GM18909 (cell line): ENCODE measurements at regions not wholly inside any gene's neighbourhood (a gene's known extent, or its start where the extent isn't known, plus 50 kb on each side); places are given as distances from the start of the nearest gene placed in this dataset.

ENCODE experiments used
- ATAC-seq: cut with Tn5 transposase; IDR thresholded peaks from one replicate; pipeline ENCODE4 v1.9.1; 2021; ENCODE audit warnings: mild to moderate bottlenecking; ENCODE audit not compliant: unreplicated experiment, poor library complexity

DNA sequence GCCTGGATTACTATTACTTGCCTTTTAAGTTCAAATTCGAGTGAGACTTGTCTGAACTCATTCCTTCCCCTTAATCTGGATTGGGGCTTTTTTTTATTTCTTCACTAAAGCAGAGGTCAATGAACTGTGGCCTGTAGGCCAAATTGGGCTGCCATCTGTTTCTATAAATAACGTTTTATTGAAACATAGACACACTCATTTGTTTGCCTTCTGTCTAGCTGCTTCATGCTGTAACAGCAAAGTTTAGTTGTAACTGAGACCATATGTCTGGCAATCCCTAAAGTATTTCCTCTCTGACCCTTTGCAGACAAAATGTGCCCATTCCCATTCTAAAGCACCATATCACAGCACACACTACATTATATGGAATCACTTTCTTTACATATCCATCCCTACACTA, 207.9 kb upstream of the ISX start:
- ATAC-seq, result no peak

DNA sequence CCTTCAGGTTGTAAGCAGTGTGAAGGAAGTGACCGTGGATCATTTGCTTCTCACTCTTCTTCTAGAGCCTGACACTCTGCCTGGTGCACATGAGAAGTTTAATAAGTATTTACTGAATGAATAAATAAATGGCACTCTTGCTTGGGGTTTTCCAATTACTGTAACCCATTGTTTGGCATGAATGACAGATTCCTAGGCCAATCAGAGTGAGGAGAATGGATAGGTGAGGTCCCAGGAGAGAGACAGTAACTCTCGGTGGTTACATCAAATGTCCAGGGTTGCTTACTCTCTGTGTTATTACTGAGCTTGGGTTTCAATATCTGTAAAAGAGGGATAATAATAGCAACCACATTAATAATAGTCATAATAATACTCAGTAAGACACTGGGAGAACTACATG, 204.2 kb upstream of the ISX start:
- ATAC-seq, result no peak

DNA sequence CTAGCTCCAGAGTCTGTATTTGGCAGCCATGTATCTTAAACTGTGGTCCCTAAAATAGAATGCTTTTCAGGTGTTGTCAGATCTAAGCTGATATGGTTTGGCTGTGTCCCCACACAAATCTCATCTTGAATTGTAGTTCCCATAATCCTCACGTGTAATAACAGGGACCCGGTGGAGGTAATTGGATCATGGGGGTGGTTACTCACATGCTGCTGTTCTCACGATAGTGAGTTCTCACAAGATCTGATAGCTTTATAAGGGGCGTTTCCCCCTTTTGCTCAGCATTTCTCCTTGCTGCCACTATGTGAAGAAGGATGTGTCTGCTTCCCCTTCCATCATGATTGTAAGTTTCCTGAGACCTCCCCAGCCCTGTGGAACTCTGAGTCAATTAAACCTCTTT, 199.9 kb upstream of the ISX start:
- ATAC-seq, result no peak

DNA sequence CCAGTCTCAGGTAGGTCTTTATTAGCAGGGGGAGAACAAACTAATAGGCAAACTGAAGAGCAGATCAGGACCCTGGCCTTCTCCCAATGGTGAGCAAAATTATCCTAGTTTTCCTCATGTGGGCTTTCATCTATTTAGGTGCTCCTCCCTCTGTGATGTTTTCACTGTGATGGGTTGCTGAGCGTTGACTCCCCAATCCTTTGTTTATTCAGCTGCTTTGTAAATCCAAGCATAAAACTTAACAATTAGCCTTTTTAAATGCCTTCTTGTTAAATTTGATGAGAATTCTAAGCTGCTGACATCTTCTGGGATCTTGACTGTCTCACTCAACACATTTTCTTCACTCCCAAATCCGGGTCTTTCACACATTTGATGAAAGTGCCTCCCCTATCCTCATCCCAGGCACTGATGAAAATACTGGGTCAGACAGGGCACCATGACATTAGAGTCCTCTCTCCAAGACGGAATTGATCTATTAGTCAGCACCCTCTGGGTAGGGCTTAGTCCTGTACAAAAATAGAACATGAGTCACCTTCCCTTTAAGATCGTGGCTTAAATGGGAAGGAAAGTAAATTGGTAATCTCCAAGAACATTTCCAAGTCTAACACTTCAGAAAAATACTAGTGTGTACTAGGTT, 199.3 kb upstream of the ISX start:
- no peak for ATAC-seq

DNA sequence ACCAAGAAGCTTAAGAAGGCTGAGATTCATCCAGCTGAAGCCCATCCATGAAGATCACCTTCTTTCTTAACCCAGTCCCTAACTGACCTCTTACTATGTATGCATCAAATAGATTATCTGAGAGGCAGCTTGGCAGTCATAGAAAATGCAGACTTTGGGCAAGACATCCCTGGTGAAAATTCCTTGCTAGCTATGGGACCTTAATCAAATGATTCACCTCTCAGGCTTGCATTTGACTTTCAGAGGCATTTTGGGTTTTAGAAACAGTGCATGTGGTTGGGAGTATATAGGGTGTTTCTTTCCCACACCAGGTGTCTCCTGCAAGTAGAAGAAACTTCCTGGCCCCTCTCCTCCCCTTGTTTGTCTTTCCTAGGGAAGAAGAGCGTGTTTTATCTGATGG, 188.5 kb upstream of the ISX start:
- no peak for ATAC-seq

DNA sequence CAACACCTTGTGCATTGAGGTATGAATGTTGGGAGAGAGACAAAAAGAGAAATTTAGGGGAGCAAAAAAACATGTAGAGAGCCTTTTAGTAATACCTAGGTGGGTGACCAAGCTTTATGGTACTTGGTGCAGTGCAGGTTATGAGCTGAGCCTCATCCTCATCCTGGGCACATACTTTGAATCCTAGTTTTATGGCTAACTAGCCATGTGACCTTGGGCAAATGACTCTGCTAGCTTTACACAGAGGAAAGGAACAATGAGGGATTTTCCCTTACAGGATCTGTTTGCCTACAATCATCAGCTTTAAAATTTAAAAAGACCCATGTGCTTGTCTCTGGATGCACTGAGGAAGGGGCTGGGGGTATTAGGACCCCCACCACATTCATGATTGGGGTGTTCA, 187.8 kb upstream of the ISX start:
- ATAC-seq, result no peak

DNA sequence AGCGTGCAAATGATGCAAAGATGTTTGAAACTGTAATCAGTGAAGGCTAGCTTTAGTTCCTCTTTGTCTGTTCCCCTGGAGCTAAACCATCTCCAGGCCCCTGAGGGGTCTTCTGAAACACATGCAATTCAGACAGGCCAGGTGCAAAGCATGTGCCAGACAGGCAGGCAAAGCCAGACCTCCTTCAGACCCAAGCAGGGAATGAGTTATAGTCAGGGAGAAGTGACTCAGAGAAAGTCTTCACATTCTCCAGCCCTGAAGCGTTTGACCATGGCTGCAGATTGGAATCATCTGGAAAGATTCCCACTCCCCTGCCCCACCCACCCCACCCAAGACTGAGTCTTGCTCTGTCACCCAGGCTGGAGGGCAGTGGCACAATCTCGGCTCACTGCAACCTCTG, 187.0 kb upstream of the ISX start:
- no peak for ATAC-seq

DNA sequence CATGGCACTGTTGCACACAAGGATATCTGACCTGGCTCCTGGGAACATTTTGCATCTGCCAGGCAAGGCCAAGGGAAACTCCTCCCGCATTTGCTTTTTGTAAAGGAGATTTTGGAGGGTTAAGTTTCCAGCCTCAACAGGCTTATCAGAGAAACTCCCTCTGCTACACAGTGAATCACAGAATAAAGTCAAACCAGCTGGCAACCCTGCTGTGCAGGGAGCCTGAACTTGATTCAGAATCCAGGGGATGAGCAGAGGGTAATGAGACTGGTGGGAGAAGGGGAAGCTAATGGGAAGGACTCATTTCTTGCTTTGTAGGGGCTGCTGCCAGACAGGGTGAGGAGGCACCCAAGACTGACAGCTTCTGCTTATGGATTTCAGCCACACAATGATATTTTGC, 185.3 kb upstream of the ISX start:
- ATAC-seq, result no peak

DNA sequence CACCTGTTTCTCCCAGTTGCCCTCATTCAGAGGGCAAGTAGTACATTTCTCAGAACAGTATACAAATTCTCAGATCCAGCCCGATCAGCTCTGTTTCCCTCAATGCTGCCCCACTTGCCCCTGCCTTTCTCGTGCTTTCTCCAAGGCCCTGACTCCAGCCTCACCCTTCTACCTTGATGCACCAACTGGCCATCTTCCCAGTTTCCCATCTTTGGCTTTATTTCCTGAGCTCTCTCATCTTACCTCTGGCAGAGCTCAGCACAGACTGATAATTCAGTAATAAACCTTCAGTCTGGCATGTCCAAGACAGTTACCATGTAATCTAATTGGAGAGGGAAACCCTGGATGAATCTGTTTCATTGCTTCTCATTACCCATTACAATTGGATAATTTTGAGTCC, 184.5 kb upstream of the ISX start:
- no peak for ATAC-seq

DNA sequence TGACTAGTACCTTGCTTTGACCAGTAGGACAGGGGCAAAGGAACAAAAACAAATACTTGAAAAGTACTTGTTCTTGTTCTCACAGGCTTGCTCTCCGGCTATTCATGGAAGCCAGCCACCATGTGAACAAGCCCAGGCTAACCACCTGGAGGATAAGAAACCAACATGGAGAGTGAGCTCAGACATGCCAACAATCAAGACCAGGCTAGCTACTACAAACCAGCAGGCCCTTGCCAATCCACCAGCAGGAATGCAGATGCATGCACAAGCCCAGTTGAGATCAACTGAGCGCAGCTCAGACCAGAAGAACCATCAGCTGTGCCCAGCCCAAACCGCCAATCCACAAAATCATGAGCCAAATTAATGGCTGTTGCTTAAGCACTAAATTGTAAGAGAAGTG, 180.1 kb upstream of the ISX start:
- no peak for ATAC-seq

DNA sequence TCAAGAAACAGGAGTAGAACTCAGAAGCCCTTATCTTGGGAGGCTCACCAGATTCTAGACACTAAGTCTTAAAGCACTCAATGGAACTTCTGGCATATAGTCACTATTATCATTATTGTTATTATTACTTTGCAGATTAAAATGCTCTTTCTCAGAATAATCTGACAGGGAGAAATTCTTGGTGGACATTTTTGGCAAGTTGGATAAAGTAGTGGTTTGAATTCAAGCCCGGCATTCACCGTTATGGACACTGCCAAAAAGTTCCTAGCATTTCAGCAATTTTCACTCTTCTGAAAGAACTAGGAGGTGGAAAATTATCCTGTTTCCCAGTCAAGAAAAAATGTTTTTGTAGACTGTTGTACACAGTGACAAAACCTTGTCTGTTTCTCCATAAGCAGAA, 179.6 kb upstream of the ISX start:
- ATAC-seq, result no peak

DNA sequence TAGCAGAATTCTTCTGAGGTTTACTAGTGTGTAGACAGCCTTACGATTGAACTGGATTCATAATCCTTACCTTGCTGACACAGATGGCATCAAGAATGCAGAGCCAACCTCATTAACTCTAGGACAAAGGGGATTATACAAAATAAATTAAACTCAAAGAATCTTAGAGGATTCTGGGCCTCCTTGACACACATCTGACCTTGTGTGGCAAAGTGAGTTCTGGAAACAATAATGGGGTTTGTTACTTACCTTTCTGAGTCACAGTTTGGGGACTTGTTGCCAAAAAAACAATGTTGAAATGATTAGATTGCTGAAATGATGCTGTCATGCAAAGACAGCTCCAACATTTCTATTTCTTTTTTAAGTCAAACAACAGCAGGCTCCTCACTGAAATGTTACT, 179.1 kb upstream of the ISX start:
- ATAC-seq, result no peak

DNA sequence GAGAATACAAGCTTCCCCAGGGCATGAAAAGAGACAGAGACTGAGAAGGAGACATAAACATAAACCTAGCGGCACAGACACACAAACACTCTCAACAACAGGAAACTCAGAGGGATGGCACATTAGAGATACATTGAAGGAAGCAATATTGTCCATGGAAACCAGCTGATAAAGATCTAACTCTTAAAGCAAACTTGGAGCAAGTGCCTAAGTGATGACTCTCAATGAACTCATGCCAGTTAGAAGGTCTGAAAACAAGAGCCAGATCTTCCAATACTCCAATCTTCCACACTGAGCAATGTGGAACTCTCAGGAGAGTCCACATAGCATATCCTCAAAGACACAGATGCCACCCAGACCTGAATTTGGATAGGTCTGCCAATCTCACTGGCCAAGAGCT, 168.8 kb upstream of the ISX start:
- ATAC-seq, result no peak

DNA sequence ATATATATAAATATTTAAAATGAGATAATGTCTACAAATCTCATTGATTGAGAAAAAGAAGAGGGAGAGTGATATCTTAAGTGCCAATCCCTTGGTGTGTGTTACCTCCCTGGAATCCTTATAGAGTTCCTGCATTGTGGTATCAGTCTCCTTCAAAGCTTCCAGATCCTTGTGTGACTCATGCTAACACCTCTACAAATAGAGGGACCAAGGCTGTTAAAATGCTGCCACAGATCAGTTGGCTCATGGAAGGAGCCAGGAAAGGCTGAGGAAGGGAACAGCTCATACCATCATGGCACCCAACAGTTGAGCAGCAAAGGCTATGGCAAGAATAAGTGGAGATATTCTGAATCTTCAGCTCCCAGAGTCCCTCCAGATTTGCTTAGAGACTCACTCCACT, 163.6 kb upstream of the ISX start:
- ATAC-seq, result no peak

DNA sequence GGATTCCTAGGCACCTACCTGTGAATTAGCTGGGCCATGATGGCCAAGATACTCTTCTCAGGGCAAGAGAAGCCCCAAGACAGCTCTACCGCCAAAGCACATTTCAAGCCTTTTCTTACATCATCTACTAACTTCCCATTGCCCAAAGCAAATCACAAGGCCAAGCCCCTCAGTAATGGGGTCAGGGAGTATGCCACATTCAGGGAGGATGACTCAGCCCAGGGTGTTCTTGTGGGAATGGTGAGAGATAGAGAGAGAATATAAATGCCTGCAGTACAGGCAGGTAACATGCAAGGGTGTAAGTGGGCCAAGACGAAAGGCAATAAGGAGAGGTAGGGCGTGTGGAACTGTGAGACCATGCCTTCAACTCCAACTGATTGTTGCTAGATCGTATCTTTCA, 162.5 kb upstream of the ISX start:
- ATAC-seq, result no peak

DNA sequence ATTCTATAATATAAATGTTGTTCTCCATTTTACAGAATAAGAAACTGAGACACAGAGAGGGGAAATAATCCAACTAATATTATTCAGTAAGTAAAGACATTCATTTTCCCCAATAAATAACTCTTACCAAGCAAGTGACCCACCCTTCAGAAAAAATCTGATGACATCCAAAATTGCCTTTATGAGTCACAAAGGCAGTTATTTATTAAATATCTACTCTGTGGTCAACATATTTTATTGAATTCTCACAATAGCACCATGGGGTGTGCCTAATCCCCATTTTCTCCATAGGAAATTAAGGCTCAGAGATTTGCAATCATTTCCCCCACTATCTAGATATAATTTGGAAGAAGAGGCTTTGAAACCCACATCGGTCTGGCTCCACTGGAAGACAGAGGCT, 161.5 kb upstream of the ISX start:
- ATAC-seq, result no peak

DNA sequence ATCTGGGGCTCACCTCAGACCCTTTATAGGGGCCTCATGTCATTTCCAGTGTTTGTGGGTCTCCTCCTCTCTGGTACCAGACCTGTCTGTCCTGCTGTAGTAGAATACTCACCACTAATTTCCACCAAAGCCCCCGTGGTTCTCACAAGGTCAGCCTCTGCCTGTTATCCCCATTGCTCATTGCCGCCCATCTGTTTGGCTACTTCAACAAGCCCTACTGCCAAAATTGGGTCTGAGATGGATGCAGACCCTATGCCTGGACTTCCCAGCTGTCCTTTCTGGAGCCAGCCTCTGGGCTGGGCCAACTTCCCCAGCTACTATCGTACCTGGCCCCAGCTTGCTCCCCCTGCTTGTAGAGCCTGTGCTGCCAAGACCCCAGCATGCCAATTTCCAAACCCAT, 152.1 kb upstream of the ISX start:
- no peak for ATAC-seq

DNA sequence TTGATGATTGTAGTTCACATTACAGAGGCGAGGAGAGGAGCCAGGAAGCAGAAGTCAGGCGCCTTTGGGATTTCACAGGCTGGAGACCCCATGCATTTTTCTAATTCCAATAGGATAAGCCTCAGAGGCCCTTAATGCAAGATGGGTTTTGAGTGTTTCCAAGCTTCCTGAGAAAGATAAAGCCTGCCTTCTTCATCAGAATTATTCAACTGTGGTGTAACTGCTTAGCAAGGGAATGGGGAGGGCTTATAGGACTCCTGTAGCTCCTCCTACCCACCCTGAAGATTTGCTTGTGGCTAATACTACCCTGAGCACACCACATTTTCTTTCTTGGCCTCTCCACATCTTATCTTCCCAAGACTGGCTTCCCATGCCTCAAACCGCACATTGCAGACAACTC, 151.1 kb upstream of the ISX start:
- ATAC-seq, result no peak

DNA sequence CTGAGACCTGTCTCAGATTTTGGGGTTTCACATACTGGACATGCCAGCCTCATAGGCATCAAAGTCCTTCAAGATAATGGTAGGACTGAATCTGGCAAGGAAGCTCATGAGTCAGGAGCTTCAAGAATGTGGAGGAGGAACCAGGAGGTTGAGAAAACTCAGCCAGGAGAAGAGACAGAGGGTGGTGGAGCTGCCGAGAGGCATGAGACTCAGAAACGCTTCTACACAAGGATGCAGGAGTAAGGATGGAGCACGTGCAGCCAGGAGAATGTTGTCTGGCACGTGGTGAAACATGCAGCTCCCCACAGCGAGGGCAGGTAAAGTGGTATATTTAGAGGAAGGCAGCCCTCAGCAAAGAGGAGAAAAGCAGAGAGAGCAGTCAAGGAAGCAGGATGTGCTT, 148.7 kb upstream of the ISX start:
- ATAC-seq, result no peak

DNA sequence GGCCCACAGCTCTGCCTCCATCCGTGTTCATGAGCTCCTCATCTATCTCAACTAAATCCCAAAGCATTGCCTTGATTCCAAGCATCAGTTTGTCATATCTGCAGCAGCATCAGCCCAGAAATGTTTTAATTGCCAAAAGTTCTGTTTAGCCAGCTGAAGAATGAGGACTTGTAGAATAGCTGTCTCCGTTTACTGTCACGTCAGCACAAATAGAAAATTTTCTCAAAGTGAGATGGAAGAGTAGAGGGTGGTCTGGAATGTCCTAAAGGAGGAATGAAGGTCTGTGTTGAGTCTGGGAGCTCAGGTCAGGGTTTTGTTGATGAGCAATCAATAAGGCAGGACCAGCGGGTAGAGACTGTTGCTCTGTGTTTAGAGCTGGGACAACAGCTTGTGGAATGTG, 134.9 kb upstream of the ISX start:
- no peak for ATAC-seq

DNA sequence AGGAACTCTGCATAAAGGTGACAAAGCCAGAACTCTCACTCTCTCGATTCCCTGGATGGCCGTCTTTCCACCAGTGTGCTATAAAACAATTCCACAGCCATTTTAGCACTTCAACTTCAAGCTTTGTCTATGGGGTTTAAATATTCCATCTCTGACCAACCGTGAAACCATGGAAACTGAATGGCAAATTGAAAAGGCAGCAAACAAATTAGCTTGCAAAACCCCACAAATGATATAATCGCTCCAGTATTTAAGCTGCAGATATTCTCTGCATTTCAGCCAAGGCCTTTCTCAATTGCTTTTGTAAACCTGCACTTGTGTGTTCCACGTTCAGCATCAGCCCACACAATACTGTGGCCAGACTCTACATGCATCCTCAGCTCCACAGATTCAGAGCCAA, 131.7 kb upstream of the ISX start:
- no peak for ATAC-seq

DNA sequence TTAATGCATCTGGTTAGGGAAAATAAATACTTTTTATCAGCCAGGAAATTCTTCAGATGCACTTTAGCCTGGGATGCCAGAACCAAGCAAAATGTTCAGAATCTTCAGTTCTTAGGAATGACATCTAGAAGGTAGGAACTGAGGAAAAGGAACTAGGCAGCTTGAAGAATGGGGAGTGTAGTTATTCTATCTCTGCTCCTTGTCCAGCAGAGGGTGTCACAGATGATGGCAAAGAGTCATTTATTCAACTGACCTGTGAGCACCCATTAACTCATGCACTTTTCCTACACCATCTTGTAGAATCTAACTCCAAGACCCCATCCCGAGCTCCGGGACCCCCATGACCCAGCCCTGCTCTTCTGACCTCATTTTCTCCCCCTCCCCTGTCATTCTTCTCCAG, 122.1 kb upstream of the ISX start:
- no peak for ATAC-seq

DNA sequence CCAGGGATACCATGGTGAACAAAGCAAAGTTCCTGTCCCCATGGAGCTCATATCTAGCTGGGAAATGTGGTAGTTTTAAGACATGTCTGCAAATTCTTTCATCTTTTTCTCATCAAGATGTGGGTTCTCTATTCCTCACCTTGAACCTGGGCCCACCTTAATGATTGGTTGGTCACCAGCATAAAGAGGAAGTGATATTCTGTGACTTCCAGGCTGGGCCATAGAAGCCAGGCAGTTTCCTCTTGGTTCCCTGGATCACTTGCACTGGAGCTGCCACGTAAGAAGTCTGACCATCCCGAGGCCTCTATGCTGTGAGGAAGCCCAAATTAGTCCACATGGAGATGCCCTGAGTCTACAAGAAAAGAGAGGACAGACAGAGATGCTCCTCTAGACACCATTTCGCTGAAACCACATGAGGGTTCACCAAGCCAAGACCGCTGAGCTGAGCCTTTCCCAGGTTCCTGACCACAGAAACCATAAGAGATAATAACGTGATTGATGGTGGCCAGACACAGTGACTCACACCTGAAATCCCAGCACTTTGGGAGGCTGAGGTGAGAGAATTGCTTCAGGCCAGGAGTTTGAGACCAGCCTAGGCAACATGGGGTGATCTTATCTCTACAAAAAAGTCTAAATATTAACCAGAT, 119.5 kb upstream of the ISX start:
- ATAC-seq, result no peak
